Sigmoid colon (tissue), 6 donors: ENCODE measurements at regions not wholly inside any gene's neighbourhood (a gene's known extent, or its start where the extent isn't known, plus 50 kb on each side); places are given as distances from the start of the nearest gene placed in this dataset.
A peak's percentile ranks its signal among the peaks of the same experiment; 100 is the strongest.

Experiments
- DNase-seq: peaks from one replicate; pipeline ENCODE4 v3.0.0-alpha.2; 2019
- H3K27ac ChIP-seq, 4 donors: fragments of 200-600 bp; sonication (generic); one replicate each; pipeline ENCODE4 v1.5.1; 2016 to 2019; ENCODE audit warnings: mild to moderate bottlenecking in 1 of 4
- H3K27me3 ChIP-seq, 3 donors: fragments of 200-600 bp; sonication (generic); one replicate each; pipeline ENCODE4 v1.5.1; 2019; ENCODE audit warnings: mild to moderate bottlenecking in 1 of 3
- H3K36me3 ChIP-seq, 4 donors: fragments of 200-600 bp; sonication (generic); one replicate each; pipeline ENCODE4 v1.5.1; 2016 to 2019
- H3K4me1 ChIP-seq, 4 donors: fragments of 200-600 bp; sonication (generic); one replicate each; pipeline ENCODE4 v1.5.1; 2017 to 2019
- H3K4me3 ChIP-seq, 4 donors: fragments of 200-600 bp; sonication (generic); one replicate each; pipeline ENCODE4 v1.5.1; 2017 to 2019; ENCODE audit warnings: mild to moderate bottlenecking in 2 of 4, moderate library complexity in 1 of 4
- H3K9me3 ChIP-seq, 4 donors: fragments of 200-600 bp in 3 of 4; sonication (generic) in 3 of 4; one replicate each; pipeline versions ENCODE4 v1.5.1 to v1.6.1; 2013 to 2019
- CTCF ChIP-seq, 4 experiments: fragments of 450-650 bp in 3 of 4; fragments of 200-600 bp in 1 of 4; IDR thresholded peaks; one replicate each; pipeline ENCODE4 v1.5.1; 2016 to 2019; ENCODE audit warnings: antibody characterized with exemption in 4 of 4, mild to moderate bottlenecking in 3 of 4, moderate library complexity in 2 of 4
- EP300 ChIP-seq, 4 donors: sonication (generic); formaldehyde crosslinking; IDR thresholded peaks; one replicate each; pipeline ENCODE4 v1.6.1; 2017; ENCODE audit warnings: antibody characterized with exemption in 4 of 4
- POLR2A ChIP-seq, 2 donors: fragments of 450-650 bp; IDR thresholded peaks; one replicate each; pipeline ENCODE4 v1.6.1; 2016; ENCODE audit warnings: antibody characterized with exemption in 2 of 2, mild to moderate bottlenecking in 2 of 2, moderate library complexity in 2 of 2
- POLR2AphosphoS5 ChIP-seq, 4 donors: sonication (generic); formaldehyde crosslinking; IDR thresholded peaks; one replicate each; pipeline ENCODE4 v1.6.1; 2017; ENCODE audit warnings: antibody characterized with exemption in 4 of 4
- WGBS, 2 donors: extraction: QIAGEN DNeasy Blood & Tissue Kit; methylation state at CpG; one replicate each; pipeline ENCODE4 v1.1.7; 2013; 5-methylcytosine and 5-hydroxymethylcytosine counted together
- intact Hi-C: fragments of 100-400 bp; cut with DNase I; formaldehyde crosslinking; loops from one replicate; pipeline ENCODE4 v1.15.1; 2023
- donor health status: healthy with polysubstance abuse.
- donor health status: healthy.

DNA sequence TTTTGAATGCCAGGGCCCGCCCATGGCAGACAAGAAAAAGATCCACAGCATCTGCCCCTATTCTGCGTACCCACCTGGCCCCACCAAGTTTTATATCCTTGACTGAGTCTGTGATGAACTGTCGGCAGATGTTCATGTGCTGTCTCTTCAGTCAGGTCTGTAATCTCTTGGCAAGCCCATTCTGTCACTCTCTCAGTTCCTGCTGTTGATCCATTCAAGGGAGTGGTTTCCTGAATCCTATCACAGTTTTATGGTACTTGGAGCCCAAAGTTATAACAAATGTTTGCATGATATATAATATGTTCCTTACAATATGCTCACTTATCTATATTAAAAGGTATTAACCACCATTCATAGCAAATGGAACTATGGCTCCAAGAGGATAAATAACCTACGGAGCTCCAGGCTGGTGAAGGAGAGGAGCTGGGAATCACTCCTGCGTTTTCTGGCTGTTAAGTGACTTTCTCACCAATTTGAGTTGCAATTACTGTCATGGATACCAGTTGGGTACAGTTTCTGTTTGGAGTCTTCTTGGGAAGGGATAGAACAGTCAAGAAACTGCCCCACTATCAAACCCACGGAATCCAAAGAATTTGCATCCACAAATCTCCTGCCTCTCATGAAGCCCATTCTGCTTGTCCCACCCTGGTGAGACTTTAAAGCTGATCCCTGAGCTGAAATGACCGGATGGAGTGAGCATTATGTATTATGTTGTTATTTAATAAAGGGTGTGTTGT is 103.4 kb upstream of the SPRY4 start:
- intact Hi-C loops = no loop called here
- 35 to 71% methylated on average over 7 of the region's 7 CpGs for WGBS, 2 donors
- TF ChIP-seq POLR2AphosphoS5 (IDR thresholded peaks at IDR 0.05) (no peak), POLR2A (IDR thresholded peaks at IDR 0.05) (no peak), EP300 (IDR thresholded peaks at IDR 0.05) (no peak), CTCF (IDR thresholded peaks at IDR 0.05) (no peak)
- H3K27me3 ChIP-seq = no peaks in the 10 kb centered on the region
- no peaks in the 10 kb centered on the region for H3K36me3 ChIP-seq
- no peak for DNase-seq
- no peak overlapping the region for H3K4me3 ChIP-seq
- H3K9me3 ChIP-seq = no peaks in the 10 kb centered on the region
- no peak overlapping the region for H3K27ac ChIP-seq
- H3K4me1 ChIP-seq = no peaks in the 10 kb centered on the region

DNA sequence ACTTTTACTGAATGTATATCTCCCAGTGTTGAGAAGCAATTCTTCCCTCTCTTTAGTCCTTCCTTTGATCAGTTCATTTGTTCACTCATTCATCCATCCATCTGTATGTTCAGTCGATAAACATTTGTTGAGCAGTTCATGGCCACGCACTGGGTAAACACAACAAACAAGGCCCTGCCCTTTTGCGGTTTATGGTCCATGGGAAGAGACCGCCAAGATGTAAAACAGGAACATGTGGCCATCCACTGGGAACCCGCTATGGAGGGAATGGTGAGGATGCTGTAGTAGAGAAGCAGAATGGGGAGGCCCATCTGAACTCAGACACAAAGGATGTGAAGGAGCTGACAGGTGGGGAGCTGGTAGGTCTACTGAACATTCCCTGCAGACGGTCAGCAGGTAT is 102.7 kb upstream of the SPRY4 start:
- Histone ChIP-seq H3K27me3 (no peaks in the 10 kb centered on the region), H3K36me3 (no peaks in the 10 kb centered on the region), H3K9me3 (no peaks in the 10 kb centered on the region), H3K4me1 (no peaks in the 10 kb centered on the region), H3K4me3 (no peak overlapping the region), H3K27ac (no peak overlapping the region)
- TF ChIP-seq POLR2AphosphoS5 (IDR thresholded peaks at IDR 0.05) (no peak), EP300 (IDR thresholded peaks at IDR 0.05) (no peak), POLR2A (IDR thresholded peaks at IDR 0.05) (no peak), CTCF (IDR thresholded peaks at IDR 0.05) (no peak)
- no peak for DNase-seq
- intact Hi-C loops = no loop called here
- WGBS, 2 donors = 39 to 79% methylated on average over 6 of the region's 6 CpGs

DNA sequence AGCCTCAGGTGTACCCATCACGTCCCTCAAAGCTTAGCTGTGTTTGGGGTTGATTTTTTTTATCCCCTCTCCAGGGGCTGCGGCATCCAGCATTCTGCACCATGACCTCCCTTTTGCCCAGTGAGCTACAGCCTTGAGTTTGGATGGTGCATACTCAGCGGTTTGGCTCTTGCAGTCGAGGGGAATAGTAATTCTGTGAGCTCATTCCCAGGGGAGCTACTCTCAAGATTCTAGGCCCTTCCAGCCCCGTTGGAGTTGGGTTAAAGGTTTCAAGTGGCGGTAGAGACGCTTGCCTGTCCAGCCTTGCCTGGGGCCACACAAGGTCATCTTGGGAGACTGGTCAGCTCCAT is 102.2 kb upstream of the SPRY4 start:
- intact Hi-C loops = no loop called here
- Histone ChIP-seq H3K9me3 (no peaks in the 10 kb centered on the region), H3K4me1 (no peaks in the 10 kb centered on the region), H3K4me3 (no peak overlapping the region), H3K36me3 (no peaks in the 10 kb centered on the region), H3K27me3 (no peaks in the 10 kb centered on the region), H3K27ac (peak overlapping the region in 1 of 4 donors; percentile 65)
- 79 to 85% methylated on average over 7 of the region's 7 CpGs for WGBS, 2 donors
- no peak for TF ChIP-seq POLR2A (IDR thresholded peaks at IDR 0.05)
- TF ChIP-seq POLR2AphosphoS5 (IDR thresholded peaks at IDR 0.05) = no peak
- TF ChIP-seq CTCF (IDR thresholded peaks at IDR 0.05) = no peak
- TF ChIP-seq EP300 (IDR thresholded peaks at IDR 0.05) = no peak
- no peak for DNase-seq

GRCh38 chr5:142426129-142427014 is 101.6 kb upstream of the SPRY4 start:
- H3K4me3 ChIP-seq = no peak overlapping the region
- TF ChIP-seq EP300 (IDR thresholded peaks at IDR 0.05) (no peak), POLR2A (IDR thresholded peaks at IDR 0.05) (no peak), POLR2AphosphoS5 (IDR thresholded peaks at IDR 0.05) (no peak), CTCF (IDR thresholded peaks at IDR 0.05) (no peak)
- 60 to 81% methylated on average over 17 of the region's 17 CpGs for WGBS, 2 donors
- no peaks in the 10 kb centered on the region for H3K36me3 ChIP-seq
- H3K4me1 ChIP-seq = no peaks in the 10 kb centered on the region
- no peaks in the 10 kb centered on the region for H3K27me3 ChIP-seq
- H3K27ac ChIP-seq = peak overlapping the region in 3 of 4 donors; percentile 6 to 65 (median 37)
- H3K9me3 ChIP-seq = no peaks in the 10 kb centered on the region
- intact Hi-C loops = no loop called here
- peak; percentile 80 for DNase-seq
